ENCODE measurements at regions not wholly inside any gene's neighbourhood (a gene's known extent, or its start where the extent isn't known, plus 50 kb on each side); places are given as distances from the start of the nearest gene placed in this dataset.

GRCh38 chr2:14735696-14736095, 103.2 kb downstream of the LRATD1 start:
- no peak for TF ChIP-seq POLR2AphosphoS5 (IDR thresholded peaks at IDR 0.05; ENCODE audit: low read depth, low read length)
- no peak for TF ChIP-seq POLR2A (IDR thresholded peaks at IDR 0.05; ENCODE audit: low read depth, low read length)
- no peak for TF ChIP-seq TAF1 (IDR thresholded peaks at IDR 0.05; ENCODE audit: borderline replicate concordance, low read depth, low read length)

Data from GM12892 (cell line).